KMS-11 (cell line): ENCODE measurements at regions not wholly inside any gene's neighbourhood (a gene's known extent, or its start where the extent isn't known, plus 50 kb on each side); places are given as distances from the start of the nearest gene placed in this dataset.

Source experiments
- H2AFZ ChIP-seq: fragments of 200-600 bp; sonication (generic); 2 replicates; pipeline ENCODE4 v1.6.1; 2016; ENCODE audit warnings: antibody characterized with exemption, mixed run types, low read depth
- H3K27ac ChIP-seq: fragments of 200-600 bp; sonication (generic); 2 replicates; pipeline ENCODE4 v1.6.1; 2016; ENCODE audit warnings: mild to moderate bottlenecking, mixed run types
- H3K27me3 ChIP-seq: fragments of 200-600 bp; sonication (generic); 2 replicates; pipeline ENCODE4 v1.6.1; 2017; ENCODE audit warnings: mild to moderate bottlenecking, low read depth, mixed run types, moderate library complexity; ENCODE audit not compliant: insufficient read depth
- H3K36me3 ChIP-seq: fragments of 200-600 bp; sonication (generic); 2 replicates; pipeline ENCODE4 v1.6.1; 2017; ENCODE audit warnings: mild to moderate bottlenecking, mixed run types; ENCODE audit not compliant: insufficient read depth
- H3K4me1 ChIP-seq: fragments of 200-600 bp; sonication (generic); 2 replicates; pipeline ENCODE4 v1.6.1; 2016; ENCODE audit warnings: mild to moderate bottlenecking, low read depth, mixed run types; ENCODE audit not compliant: poor library complexity, severe bottlenecking
- H3K4me2 ChIP-seq: fragments of 200-600 bp; sonication (generic); 2 replicates; pipeline ENCODE4 v1.7.0; 2016; ENCODE audit warnings: mild to moderate bottlenecking, mixed run types
- H3K4me3 ChIP-seq: fragments of 200-600 bp; sonication (generic); IDR thresholded peaks from 2 replicates; pipeline ENCODE4 v1.6.1; 2017; ENCODE audit warnings: low read depth, low read length, mixed read lengths; ENCODE audit not compliant: insufficient read depth
- H3K79me2 ChIP-seq: fragments of 200-600 bp; sonication (generic); 2 replicates; pipeline ENCODE4 v1.6.1; 2016; ENCODE audit warnings: low read depth, mixed run types; ENCODE audit not compliant: insufficient read depth
- H3K9ac ChIP-seq: fragments of 200-600 bp; sonication (generic); 2 replicates; pipeline ENCODE4 v1.6.1; 2016; ENCODE audit warnings: mild to moderate bottlenecking, mixed run types
- H4K20me1 ChIP-seq: fragments of 200-600 bp; sonication (generic); 2 replicates; pipeline ENCODE4 v1.6.1; 2016; ENCODE audit warnings: mild to moderate bottlenecking, mixed run types; ENCODE audit not compliant: insufficient read depth
- TF ChIP-seq, protein P1 (sequence below): fragments of 200-600 bp; sonication (generic); conservative IDR thresholded peaks from 2 replicates; pipeline ENCODE4 v1.6.1; 2017; ENCODE audit warnings: low read depth, mild to moderate bottlenecking, antibody characterized with exemption, low read length, moderate library complexity, mixed read lengths

DNA sequence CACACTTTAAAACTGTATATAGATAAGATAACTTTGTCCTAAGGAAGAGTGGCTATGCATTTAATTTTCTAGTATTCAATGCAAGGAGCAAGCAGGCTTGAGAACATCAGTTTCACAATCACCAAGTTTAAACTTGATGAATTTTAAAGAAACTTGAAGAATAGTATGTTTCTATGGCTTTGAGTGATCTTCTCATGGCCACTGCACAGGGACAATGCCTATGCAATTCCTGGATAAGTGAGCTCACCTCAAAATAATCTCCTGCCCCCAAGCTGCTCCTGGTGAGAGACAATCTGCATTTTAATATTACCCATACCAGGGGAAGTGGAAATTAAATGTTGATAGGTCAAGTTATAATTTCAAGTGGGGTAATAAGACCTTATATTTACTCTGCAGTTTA, 376.6 kb upstream of the CBLB start:
- Histone ChIP-seq H3K79me2 (no peaks in the 10 kb centered on the region), H4K20me1 (no peaks in the 10 kb centered on the region), H3K36me3 (no peaks in the 10 kb centered on the region; the same call in 1 of the 2 replicates), H3K27ac (no peak overlapping the region), H3K4me3 (no peak overlapping the region), H3K4me2 (no peak overlapping the region), H2AFZ (no peak overlapping the region), H3K4me1 (peaks cover 25% of the 10 kb centered on the region), H3K27me3 (no peaks in the 10 kb centered on the region), H3K9ac (no peak overlapping the region)
- TF ChIP-seq, protein P1, sequence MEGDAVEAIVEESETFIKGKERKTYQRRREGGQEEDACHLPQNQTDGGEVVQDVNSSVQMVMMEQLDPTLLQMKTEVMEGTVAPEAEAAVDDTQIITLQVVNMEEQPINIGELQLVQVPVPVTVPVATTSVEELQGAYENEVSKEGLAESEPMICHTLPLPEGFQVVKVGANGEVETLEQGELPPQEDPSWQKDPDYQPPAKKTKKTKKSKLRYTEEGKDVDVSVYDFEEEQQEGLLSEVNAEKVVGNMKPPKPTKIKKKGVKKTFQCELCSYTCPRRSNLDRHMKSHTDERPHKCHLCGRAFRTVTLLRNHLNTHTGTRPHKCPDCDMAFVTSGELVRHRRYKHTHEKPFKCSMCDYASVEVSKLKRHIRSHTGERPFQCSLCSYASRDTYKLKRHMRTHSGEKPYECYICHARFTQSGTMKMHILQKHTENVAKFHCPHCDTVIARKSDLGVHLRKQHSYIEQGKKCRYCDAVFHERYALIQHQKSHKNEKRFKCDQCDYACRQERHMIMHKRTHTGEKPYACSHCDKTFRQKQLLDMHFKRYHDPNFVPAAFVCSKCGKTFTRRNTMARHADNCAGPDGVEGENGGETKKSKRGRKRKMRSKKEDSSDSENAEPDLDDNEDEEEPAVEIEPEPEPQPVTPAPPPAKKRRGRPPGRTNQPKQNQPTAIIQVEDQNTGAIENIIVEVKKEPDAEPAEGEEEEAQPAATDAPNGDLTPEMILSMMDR = no peak

DNA sequence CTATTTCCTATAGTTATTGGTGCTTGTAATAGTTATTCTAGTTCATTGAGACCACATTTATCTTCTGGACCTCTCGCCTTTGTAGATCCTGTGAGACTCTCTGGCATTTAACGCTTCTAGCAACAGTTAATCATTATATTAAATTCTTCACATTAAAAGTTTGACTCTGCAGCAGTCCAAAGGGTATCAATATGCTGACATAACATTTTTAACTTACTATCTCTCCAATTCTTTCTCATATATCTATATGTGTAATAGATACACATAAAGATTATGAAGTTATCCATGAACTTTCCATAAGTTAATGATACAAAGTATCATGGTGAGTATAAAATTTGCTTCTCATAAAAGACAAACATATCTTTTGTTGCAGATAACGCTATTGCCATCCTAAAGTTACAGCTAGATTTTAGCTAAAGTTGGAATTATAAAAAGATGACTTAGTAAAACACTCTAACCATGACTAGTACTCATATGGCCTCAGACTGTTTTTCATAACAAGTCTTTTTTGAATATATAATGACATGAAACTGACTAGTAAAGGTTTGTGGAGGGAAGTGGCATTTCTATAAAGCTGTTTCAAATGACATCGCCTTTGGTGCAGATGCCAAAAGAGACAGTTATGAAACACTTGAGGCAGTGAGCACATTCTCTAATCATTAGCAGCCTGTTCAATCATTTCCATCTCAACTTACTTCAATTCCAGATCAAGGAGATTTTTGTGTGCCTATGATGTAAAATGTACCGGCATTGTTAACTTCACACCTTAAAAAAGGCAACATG, 379.3 kb upstream of the CBLB start:
- Histone ChIP-seq H2AFZ (no peak overlapping the region), H3K4me3 (no peak overlapping the region), H3K27me3 (no peaks in the 10 kb centered on the region), H3K9ac (no peak overlapping the region), H3K36me3 (no peaks in the 10 kb centered on the region; the same call in 1 of the 2 replicates), H3K27ac (no peak overlapping the region), H3K4me1 (peaks cover 13% of the 10 kb centered on the region), H3K4me2 (no peak overlapping the region), H4K20me1 (no peaks in the 10 kb centered on the region), H3K79me2 (no peaks in the 10 kb centered on the region)
- TF ChIP-seq, protein P1 = no peak

DNA sequence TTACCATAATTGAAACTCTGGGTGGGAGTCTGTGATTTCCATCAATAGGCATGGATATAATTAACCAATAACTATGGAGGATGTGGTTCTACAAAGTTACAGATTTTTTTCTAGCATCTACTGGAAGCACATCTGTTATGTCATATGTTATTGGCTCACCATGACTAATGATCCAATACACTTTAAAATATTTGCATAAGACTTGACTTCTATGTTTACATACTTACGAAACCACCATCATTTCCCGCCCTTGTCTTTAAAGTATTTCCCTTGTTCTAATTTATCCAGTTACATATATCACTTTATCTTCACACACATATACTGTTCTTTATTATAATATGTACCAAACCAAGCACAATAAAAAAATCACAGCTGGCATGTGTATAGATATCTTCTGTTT, 380.3 kb upstream of the CBLB start:
- Histone ChIP-seq H3K27me3 (no peaks in the 10 kb centered on the region), H3K27ac (no peak overlapping the region), H4K20me1 (no peaks in the 10 kb centered on the region), H3K4me3 (no peak overlapping the region), H3K4me1 (peaks cover 9% of the 10 kb centered on the region), H3K4me2 (no peak overlapping the region), H3K9ac (no peak overlapping the region), H2AFZ (no peak overlapping the region), H3K36me3 (no peaks in the 10 kb centered on the region; the same call in 1 of the 2 replicates), H3K79me2 (no peaks in the 10 kb centered on the region)
- TF ChIP-seq, protein P1 = no peak

DNA sequence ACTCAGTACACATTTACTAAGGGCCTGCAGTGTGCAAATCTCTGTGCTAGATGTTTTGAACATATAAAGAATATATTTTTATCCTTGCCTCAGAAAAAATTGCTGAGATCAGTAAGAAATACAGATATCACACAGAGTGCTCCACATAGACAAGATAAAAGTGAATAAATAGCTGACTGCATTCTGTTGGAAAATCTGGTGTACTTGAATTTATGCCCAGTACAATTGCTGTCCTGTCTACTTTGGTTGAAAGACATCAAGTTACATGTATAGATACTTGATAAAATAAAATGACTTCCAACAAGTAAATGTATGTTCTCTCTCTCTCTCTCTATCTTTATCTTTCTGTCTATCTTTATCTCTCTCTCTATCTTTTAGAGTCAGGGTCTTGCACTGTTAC, 381.2 kb upstream of the CBLB start:
- no peaks in the 10 kb centered on the region; the same call in 1 of the 2 replicates for H3K36me3 ChIP-seq
- H3K27ac ChIP-seq = no peak overlapping the region
- no peak overlapping the region for H3K4me2 ChIP-seq
- no peak overlapping the region for H2AFZ ChIP-seq
- H3K4me3 ChIP-seq = no peak overlapping the region
- H3K79me2 ChIP-seq = no peaks in the 10 kb centered on the region
- H3K9ac ChIP-seq = no peak overlapping the region
- H4K20me1 ChIP-seq = no peaks in the 10 kb centered on the region
- H3K4me1 ChIP-seq = peaks cover 9% of the 10 kb centered on the region
- no peaks in the 10 kb centered on the region for H3K27me3 ChIP-seq
- TF ChIP-seq, protein P1 = no peak
